ENCODE measurements at regions not wholly inside any gene's neighbourhood (a gene's known extent, or its start where the extent isn't known, plus 50 kb on each side); places are given as distances from the start of the nearest gene placed in this dataset.

- TF ChIP-seq, protein P1, sequence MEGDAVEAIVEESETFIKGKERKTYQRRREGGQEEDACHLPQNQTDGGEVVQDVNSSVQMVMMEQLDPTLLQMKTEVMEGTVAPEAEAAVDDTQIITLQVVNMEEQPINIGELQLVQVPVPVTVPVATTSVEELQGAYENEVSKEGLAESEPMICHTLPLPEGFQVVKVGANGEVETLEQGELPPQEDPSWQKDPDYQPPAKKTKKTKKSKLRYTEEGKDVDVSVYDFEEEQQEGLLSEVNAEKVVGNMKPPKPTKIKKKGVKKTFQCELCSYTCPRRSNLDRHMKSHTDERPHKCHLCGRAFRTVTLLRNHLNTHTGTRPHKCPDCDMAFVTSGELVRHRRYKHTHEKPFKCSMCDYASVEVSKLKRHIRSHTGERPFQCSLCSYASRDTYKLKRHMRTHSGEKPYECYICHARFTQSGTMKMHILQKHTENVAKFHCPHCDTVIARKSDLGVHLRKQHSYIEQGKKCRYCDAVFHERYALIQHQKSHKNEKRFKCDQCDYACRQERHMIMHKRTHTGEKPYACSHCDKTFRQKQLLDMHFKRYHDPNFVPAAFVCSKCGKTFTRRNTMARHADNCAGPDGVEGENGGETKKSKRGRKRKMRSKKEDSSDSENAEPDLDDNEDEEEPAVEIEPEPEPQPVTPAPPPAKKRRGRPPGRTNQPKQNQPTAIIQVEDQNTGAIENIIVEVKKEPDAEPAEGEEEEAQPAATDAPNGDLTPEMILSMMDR (IDR thresholded peaks at IDR 0.05), result no peak
- no peak for DNase-seq (ENCODE audit: low spot score)
- Histone ChIP-seq H3K4me3 (no peak overlapping the region), H3K27ac (no peak overlapping the region)
Observed at GRCh38 chr13:70893832-70894231, 785.6 kb upstream of the KLHL1 start.

DNA sequence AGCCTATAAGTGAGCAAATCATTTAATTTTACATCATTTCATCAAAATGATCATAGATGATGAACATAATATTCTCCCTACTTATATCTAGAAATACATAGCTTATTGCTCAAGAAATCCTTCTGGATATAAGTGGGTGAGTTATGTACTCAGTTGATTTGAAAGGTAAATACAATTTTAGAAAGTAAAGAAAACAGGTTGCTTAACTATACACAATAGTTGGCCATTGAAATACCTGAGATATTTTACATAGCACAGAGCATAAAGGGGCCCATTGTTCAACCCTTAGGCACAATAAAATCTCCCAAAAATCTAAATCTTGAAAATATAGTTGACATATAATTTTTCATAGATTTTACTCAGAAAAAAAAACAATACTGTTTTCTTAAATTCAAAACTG, 782.0 kb upstream of the KLHL1 start:
- H3K4me3 ChIP-seq, result no peak overlapping the region
- no peak for DNase-seq (ENCODE audit: low spot score)
- TF ChIP-seq, protein P1 (IDR thresholded peaks at IDR 0.05), result no peak
- H3K27ac ChIP-seq, result no peak overlapping the region

- no peak overlapping the region for H3K27ac ChIP-seq
- DNase-seq (ENCODE audit: low spot score), result no peak
- TF ChIP-seq, protein P1 (IDR thresholded peaks at IDR 0.05), result no peak
- no peak overlapping the region for H3K4me3 ChIP-seq
Observed at GRCh38 chr13:70889163-70889562, 780.9 kb upstream of the KLHL1 start.

GRCh38 chr13:70884196-70884595, 775.9 kb upstream of the KLHL1 start:
- TF ChIP-seq, protein P1 (IDR thresholded peaks at IDR 0.05), result no peak
- H3K4me3 ChIP-seq, result no peak overlapping the region
- DNase-seq (ENCODE audit: low spot score), result no peak
- H3K27ac ChIP-seq, result no peak overlapping the region

DNA sequence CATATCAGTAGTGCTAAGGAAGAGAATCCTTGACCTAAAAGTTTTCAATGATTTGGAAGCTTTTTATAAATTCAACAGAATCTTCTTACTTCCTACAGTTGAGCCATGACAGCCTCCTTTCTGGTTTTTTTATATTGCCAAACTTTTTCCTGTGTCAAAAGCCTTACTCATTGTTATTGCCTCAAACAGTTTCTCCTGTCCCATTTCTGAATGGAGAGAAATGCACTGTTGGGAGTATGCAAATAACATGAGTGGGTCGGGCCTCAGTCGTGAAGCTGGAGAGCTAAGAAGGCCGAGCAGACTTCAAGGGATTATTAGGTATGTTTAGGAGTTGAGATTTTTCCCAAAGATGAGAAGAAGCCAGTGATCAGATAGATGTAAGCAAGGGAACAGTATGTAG, 766.4 kb upstream of the KLHL1 start:
- no peak for DNase-seq (ENCODE audit: low spot score)
- Histone ChIP-seq H3K4me3 (no peak overlapping the region), H3K27ac (no peak overlapping the region)
- TF ChIP-seq, protein P1 (IDR thresholded peaks at IDR 0.05), result no peak

- H3K4me3 ChIP-seq, result no peak overlapping the region
- TF ChIP-seq, protein P1 (IDR thresholded peaks at IDR 0.05), result no peak
- H3K27ac ChIP-seq, result no peak overlapping the region
- no peak for DNase-seq (ENCODE audit: low spot score)
Observed at GRCh38 chr13:70864731-70865130, 756.5 kb upstream of the KLHL1 start.

GRCh38 chr13:70856711-70857110, 748.5 kb upstream of the KLHL1 start:
- no peak for DNase-seq (ENCODE audit: low spot score)
- TF ChIP-seq, protein P1 (IDR thresholded peaks at IDR 0.05), result no peak
- Histone ChIP-seq H3K27ac (no peak overlapping the region), H3K4me3 (no peak overlapping the region)

Data from coronary artery (tissue), 2 donors.